ENCODE measurements at regions not wholly inside any gene's neighbourhood (a gene's known extent, or its start where the extent isn't known, plus 50 kb on each side); places are given as distances from the start of the nearest gene placed in this dataset.
A peak's percentile ranks its signal among the peaks of the same experiment; 100 is the strongest.

DNA sequence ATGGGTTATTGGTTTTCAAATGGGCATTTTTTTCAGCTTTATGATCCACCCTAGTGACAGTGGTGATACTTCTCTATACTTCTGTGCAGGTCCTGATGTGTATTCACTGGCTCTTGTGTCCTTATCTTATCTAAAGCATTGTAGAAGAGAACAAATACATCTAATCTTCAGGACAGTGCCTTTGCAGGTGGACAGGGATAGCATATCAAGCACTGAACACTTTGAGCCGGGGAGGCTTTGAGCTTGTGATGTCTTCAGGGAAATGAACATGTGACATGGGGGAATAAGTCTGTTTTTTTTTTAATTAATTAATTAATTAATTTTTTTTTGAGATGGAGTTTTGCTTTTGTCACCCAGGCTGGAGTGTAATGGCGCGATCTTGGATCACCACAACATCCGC lies 115.5 kb upstream of the KLF4 start:
- Histone ChIP-seq H3K4me3 (no peak overlapping the region), H3K27ac (no peak overlapping the region)
- DNase-seq (ENCODE audit: low spot score), result no peak
- TF ChIP-seq, protein P1, sequence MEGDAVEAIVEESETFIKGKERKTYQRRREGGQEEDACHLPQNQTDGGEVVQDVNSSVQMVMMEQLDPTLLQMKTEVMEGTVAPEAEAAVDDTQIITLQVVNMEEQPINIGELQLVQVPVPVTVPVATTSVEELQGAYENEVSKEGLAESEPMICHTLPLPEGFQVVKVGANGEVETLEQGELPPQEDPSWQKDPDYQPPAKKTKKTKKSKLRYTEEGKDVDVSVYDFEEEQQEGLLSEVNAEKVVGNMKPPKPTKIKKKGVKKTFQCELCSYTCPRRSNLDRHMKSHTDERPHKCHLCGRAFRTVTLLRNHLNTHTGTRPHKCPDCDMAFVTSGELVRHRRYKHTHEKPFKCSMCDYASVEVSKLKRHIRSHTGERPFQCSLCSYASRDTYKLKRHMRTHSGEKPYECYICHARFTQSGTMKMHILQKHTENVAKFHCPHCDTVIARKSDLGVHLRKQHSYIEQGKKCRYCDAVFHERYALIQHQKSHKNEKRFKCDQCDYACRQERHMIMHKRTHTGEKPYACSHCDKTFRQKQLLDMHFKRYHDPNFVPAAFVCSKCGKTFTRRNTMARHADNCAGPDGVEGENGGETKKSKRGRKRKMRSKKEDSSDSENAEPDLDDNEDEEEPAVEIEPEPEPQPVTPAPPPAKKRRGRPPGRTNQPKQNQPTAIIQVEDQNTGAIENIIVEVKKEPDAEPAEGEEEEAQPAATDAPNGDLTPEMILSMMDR (IDR thresholded peaks at IDR 0.05), result no peak

DNA sequence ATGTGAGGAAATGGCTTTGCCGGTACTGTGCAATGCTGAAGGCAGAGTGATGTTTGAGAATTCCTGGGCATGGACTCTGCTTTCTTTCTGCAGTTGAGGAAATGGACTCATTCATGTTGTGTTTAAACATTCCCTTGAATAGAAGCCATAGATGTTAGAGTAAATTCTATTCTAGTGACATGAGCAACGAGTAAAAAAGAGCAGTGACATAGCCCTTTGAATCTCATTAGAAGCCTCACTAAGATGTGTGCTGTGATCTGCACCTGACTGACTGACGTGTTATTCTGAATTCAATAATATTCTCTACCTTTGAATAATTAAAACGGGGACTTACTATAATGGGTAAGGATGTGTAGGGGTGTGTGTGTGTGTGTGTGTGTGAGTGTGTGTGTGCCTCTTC lies 113.7 kb upstream of the KLF4 start:
- TF ChIP-seq, protein P1 (IDR thresholded peaks at IDR 0.05), result no peak
- Histone ChIP-seq H3K27ac (no peak overlapping the region), H3K4me3 (no peak overlapping the region)
- no peak for DNase-seq (ENCODE audit: low spot score)

DNA sequence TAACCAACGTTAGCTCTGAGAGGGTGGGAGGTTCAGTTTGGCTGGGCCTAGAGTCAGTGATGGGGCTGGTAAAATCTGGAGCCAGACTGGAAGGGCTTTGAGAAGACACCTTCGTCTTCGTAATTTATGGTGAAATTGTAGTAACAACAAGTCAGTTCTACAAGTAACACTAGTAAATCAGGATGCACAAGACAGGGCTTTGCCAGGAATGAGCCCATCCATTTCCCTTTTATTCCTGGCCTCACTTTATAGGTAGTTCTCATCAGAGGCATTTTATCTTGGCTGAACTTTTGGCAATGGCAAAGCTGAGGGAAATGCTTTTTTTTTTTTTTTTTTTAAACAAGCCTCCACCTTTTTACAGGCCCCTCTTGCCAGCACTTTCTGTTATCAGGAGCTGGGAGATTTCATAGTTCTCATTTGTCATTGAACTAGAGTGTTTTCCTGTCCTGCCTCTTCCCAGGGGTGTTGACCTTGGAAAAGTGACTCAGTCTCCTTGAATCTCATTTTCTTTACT lies 110.5 kb upstream of the KLF4 start:
- H3K27ac ChIP-seq, result peak overlapping the region in 1 of 2 donors; percentile 17
- TF ChIP-seq, protein P1 (IDR thresholded peaks at IDR 0.05), result no peak
- no peak for DNase-seq (ENCODE audit: low spot score)
- no peak overlapping the region for H3K4me3 ChIP-seq

DNA sequence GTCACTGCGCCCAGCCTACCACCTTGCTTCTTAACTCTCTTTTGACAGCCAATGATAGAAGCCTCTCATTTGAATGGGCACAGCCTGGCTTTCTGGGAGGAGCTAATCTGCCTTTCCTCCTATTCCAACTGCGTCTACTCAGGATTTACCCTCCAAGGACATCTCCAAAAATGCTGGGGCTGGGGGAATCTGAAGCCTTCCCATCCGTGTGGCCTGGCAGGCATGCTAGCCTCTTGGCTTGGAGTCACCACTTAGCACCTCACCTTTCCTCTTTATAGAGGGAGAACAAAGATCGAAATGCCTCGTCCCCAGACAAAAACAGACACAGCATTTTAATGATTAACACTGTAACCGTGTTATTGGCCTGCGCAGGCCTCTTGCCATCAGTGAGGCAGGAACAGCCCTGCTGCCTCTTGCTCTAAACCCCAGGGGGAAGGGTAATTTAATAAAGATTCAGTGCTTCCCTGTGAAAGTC lies 108.2 kb upstream of the KLF4 start:
- no peak overlapping the region for H3K4me3 ChIP-seq
- no peak overlapping the region for H3K27ac ChIP-seq
- TF ChIP-seq, protein P1 (IDR thresholded peaks at IDR 0.05), result no peak
- no peak for DNase-seq (ENCODE audit: low spot score)

DNA sequence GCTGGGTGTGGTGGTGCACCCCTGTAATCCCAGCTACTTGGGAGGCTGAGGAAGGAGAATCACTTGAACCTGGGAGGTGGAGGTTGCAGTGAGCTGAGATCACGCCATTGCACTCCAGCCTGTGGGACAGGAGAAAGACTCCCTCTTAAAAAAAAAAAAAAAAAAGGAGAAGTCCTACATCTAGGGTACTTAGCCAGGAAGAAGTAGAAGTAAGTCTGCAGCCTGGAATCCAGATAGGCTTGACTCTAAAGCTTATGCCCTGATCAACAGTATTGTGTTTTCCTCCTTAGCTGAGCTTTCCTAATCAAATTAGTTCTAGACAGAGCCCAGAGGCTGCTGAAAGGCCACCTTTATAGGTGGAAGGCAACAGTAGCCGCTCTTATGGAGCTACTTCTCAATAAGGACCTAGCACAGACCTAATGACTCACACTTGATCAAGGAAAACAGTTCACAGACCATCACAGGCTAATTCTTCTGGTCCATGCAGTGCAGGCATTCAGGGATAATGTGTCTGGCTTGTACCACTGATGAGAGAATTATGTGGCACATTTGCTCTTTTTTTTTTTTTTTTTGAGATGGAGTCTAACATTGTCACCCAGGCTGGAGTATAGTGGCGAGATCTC lies 105.5 kb upstream of the KLF4 start:
- Histone ChIP-seq H3K27ac (no peak overlapping the region), H3K4me3 (no peak overlapping the region)
- TF ChIP-seq, protein P1 (IDR thresholded peaks at IDR 0.05), result no peak
- DNase-seq (ENCODE audit: low spot score), result no peak

DNA sequence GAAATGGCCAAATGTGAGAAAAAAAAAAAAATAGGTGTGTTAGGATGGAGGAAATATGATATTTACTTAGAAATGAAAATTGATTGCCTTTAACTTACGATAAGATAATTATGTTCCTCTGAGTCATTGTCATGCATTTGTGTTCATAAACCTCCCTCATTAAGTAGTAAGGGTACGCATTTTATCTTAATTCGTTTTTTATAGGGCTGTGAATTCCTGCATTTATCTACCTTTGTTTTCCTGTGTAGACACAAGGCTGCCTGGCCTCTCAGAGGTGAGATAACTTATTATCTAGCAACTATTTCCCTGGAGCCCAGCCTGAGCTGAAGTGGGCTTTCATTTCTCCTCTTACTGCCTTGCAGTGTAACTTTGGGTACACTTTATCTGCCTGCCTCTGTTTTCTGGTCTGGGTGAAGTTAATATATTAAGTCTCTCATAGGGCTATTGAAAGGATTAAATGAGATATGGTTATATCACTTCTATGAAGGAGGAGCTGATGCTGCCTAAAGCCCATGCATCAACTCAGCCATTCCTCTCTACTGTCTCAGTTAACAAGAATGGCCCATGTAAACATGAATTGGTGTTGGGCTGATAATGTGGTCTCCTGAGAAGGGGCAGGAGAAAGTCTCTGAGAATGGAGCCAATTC lies 103.8 kb upstream of the KLF4 start:
- TF ChIP-seq, protein P1 (IDR thresholded peaks at IDR 0.05), result no peak
- DNase-seq (ENCODE audit: low spot score), result no peak
- Histone ChIP-seq H3K27ac (no peak overlapping the region), H3K4me3 (no peak overlapping the region)

DNA sequence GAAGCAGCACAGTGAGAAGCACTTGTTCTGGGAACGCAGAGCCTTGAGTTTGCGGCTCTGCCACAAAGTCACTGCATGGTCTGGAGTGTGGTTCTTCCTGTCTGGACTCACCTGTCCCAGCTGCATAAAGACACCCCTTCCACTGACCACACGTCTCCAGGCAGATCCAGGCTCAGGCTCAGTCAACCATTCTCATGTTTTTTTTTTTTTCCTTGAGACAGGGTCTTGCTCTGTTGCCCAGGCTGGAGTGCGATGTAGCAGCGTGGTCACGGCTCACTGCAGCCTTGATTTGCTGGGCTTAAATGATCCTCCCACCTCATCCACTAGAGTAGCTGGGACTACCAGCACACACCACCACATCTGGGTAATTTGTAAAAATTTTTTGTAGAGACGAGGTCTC lies 102.9 kb upstream of the KLF4 start:
- no peak overlapping the region for H3K4me3 ChIP-seq
- TF ChIP-seq, protein P1 (IDR thresholded peaks at IDR 0.05), result no peak
- DNase-seq (ENCODE audit: low spot score), result no peak
- no peak overlapping the region for H3K27ac ChIP-seq
